ENCODE measurements at regions not wholly inside any gene's neighbourhood (a gene's known extent, or its start where the extent isn't known, plus 50 kb on each side); places are given as distances from the start of the nearest gene placed in this dataset.

- no peak for TF ChIP-seq CTCF (IDR thresholded peaks at IDR 0.05)
- no peak for TF ChIP-seq POLR2A (IDR thresholded peaks at IDR 0.05)
Observed at GRCh38 chr6:82589509-82590206, 226.0 kb downstream of the TPBG start.
